SKM-1 treated with dmso at 0.1 percent for 144 hours (cell line): ENCODE measurements at regions not wholly inside any gene's neighbourhood (a gene's known extent, or its start where the extent isn't known, plus 50 kb on each side); places are given as distances from the start of the nearest gene placed in this dataset.
"Not testable (repeated sequence)": the region's sequence is repeated elsewhere in the genome, so short reads cannot be mapped to it uniquely, and the experiment has no call there.

Experiments used
- DNase-seq: peaks from one replicate; lab custom pipeline; 2025; ENCODE audit not compliant: unreplicated experiment; lab: John Stamatoyannopoulos, UW

DNA sequence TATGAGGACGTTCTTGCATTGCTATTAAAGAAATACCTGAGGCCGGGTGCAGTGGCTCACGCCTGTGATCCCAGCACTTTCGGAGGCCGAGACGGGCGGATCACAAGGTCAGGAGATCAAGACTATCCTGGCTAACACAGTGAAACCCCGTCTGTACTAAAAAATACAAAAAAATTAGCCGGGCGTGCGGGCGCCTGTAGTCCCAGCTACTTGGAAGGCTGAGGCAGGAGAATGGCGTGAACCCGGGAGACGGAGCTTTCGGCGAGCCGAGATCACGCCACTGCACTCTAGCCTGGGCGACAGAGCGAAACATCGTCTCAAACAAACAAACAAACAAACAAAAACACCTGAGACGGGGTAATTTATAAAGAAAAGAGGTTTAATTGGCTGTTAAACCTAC is 674.0 kb downstream of the BRINP1 start:
- not testable (repeated sequence) for DNase-seq

DNA sequence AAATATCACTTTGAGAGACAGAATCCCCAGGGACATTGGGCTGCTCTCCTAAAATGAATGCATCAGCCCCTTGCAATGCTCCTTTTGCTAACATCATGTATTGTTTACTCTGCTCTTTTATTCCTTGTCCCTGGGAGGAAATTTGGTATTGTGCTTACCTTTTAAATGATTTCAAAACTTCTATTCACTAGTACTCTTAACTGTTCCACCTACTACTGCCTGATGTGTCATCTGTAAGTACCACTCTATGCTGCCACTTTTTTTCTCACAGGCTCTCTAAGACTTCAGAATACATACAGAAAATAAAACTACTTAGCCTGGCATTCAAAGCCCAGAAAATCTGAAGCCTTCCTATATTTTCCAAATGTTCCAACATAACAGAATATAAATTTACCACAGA is 667.2 kb downstream of the BRINP1 start:
- DNase-seq, result no peak

DNA sequence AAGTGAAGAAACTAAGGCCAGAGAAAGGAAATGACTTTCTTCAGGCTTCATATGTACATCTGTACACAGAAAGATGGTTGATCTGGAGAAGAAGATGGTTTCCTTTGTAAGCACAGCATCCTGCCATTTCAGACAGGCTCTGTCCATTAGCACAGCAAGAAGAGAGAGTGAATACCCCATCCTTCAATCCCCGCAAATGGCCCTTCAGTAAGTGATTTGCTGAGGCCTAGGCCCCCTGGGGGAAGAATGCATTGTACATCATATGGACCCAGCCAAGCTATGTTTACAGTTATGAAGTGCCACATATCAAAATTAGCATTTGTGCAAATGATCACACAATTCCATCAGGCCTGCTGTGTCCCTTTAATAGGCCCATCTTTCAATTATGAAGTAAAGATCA is 657.4 kb downstream of the BRINP1 start:
- no peak for DNase-seq

DNA sequence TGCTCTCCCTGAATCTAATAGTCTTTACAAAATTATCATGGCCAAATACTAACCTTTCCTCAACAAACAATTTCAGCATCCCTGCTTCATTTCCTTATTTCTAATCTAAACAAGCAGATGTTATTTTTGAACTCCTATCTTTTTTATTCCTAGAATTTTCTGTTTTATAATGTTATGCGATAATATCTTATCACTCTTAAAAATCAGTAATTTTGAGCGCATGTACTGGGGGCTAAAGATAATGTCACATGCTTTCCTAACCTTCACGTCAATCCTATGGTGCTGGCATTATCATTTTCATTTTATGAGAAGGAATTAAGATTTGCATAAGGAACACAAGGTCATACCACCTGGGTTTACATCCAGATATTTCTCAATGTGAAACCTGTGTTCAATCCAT is 648.0 kb downstream of the BRINP1 start:
- no peak for DNase-seq

DNA sequence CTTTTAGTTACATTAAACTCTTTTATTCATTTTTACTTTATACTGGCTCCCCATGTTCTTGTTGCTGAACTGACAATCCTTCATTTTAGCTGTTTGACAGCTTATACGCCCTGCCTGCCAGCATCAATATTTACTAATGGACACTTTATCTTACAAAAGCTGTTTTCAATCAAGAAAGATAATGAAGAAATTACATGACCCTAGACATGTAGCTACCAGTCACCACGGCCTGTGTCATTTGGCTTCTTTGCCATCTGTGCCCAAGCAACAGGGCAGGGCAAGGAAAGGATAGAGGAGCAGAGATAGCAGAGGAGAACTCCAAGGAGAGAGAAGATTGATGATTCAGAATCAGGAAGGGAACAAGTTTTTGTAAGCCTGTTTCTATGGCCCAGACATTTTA is 647.3 kb downstream of the BRINP1 start:
- no peak for DNase-seq

DNA sequence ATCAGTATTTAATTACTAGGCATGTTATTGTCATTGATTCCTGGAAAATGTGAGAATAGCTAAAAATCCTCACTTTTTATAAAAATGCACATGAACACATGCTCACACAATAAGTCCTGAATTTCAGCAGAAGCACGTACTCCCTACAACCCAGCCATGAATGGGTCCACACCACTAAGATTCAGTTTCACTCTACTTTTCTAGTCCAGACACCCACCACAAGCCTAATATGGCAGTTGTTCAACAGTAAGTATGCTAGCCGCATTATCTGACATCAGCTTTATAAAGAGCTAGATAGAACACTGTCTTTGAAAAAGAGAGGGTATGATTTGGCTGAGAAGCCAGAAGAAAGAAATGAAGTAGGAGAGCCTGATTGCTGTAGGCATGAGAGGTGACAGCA is 639.3 kb downstream of the BRINP1 start:
- no peak for DNase-seq

DNA sequence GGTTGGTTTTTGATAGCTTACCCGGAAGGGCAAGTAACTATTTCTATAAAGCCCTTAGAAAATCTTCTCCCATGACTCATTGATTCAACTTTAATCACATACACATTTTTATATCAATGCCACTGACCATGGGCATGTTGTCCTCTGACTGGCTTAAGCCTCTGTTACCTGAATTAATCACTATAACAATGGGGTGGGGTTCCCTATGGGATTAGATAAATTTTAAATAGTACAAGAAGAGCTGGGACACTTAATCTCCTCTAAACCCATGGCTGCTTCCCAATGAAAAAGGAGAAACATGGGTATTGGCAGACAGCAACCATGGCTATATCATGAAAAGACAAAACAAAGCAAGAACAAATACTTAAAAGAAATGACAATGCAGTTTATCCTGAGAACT is 636.2 kb downstream of the BRINP1 start:
- no peak for DNase-seq

DNA sequence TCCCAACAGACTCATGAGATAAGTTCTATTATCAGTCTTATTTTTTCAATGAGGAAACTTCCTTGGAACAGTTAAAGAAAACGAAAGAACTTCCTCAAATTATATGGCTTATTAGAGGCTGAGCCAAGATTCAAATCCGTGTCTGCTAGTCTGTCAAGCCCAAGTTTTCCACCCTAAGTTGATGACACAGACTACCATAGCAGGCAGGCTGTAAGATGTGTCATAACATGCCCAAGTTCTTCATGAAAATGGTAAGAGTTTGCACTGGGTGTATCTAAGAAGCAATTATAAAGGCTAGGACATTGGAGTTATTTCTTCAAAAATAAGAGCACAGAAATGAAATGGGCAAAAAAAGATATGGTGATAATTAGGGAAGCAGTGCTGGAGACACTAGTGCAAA is 634.5 kb downstream of the BRINP1 start:
- DNase-seq, result no peak

DNA sequence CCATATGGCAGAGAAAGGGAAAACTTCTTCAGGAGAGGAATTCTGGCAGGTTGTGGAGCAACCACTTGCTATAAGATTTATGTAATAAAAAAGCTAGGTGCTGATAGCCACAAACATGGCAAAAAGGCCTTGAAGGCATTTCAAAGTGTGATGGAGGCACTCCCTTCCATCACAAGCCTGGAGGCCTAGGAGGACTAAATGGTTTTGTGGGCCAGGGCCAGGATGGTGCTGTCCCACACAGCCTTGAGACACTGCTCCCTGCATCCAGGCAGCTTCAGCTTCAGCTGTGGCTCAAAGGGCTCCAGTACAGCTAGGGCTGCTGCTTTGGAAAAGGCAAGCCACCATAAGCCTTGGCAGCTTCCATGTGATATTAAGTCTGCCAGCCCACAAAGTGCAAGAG is 632.8 kb downstream of the BRINP1 start:
- no peak for DNase-seq

DNA sequence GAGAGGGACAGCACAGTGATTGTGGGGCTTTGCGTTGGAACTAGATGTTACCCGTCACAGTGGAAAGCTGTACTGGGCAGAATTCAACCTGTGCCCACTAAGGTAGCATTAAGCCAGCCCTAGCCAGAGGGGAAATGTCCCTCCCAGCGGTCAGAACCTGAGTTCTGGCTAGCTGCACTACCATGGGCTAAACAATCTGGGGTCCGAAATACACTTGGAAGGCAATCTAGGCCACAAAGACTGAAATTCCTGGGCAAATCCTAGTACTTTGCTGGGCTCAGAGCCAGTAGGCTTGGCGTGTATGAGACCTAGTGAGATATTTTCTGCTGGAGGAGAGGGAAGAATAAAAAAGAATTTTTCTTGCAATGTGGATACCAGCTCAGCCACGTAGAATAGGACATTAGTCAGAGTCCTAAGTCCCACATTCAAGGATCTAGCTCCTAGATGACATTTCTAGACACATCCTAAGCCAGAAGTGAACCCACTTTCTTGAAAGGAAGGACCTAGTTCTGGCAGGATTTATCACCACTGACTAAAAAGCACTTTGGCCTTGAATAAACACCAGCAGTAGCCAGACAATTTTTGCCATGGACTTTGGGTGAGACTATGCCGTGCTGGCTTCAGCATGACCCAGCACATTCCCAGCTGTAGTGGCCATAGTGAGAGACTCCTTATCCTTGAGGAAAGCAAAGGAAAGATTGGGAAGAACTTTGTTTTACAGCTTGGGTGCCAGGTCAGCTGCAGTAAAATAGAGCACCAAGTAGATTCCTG is 618.0 kb downstream of the BRINP1 start:
- no peak for DNase-seq

DNA sequence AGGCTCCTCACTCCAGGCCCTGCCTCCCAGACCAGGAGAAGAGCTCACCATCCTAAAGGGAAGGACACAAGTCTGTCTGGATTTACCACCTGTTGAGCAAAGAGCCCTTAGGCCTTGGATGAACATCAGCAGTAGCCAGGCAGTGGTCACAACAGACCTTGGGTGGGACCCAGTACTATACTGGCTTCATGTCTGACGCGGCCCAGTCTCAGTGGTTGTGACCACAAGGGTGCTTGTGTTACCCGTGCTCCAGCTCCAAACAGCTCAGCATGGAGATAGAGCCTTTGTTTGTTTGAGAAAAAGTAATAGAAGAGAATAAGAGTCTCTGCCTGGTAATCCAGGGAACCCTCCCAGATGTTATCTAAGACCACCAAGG is 617.4 kb downstream of the BRINP1 start:
- DNase-seq, result no peak

DNA sequence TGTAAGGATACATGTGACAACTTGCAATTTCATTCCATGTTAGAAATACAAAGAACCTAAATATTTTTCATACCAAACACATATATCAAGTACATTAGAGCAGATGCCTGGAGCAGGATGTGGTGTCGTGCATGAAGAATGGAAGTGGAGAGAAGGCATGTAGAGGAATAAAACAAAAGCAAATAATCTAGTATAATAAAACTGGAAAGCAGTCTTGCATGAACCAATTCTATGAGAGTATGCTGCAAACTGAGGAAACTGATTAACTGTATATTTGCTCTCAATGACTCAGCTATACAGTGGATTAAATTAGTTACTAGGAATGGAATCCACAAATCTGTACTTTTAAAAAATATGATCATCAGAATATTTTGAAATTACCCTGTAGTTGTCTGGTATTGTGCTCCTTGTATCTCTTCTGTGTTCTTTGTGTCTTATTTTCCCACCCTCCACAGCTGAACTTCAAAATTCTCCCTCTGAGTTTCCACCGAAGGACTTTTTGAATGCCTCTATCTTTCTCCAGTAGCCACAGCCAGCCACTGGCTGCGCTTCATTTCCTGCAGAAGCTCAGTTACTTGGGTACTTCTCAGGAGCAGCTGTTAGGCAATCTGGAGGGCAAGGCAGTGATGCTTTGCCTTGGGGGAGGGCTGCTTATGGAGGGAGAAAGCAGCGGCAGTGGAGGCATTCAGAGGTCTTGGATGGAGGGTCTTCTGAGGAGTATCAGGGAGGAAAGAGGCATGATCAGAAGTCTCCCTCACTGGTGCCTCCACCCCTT is 608.0 kb downstream of the BRINP1 start:
- no peak for DNase-seq

DNA sequence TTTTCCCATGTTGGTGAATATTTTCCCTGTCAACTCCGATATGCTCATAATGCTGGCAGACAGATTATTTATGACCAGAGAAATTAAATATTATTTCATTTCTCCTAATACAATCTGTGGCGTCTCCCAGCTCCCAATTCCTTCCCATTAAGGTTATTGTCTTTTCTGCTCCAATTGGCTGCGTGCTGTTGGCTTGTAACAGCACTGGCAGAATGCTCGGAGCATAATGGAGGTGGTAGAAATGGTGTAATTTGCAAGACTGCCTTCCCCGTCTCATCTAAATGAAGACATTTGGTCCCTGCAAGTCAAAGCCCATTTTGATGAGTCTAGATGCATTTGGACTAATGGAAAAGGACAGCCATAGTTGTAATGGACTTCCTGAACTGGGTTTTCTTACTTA is 601.7 kb downstream of the BRINP1 start:
- DNase-seq, result no peak

DNA sequence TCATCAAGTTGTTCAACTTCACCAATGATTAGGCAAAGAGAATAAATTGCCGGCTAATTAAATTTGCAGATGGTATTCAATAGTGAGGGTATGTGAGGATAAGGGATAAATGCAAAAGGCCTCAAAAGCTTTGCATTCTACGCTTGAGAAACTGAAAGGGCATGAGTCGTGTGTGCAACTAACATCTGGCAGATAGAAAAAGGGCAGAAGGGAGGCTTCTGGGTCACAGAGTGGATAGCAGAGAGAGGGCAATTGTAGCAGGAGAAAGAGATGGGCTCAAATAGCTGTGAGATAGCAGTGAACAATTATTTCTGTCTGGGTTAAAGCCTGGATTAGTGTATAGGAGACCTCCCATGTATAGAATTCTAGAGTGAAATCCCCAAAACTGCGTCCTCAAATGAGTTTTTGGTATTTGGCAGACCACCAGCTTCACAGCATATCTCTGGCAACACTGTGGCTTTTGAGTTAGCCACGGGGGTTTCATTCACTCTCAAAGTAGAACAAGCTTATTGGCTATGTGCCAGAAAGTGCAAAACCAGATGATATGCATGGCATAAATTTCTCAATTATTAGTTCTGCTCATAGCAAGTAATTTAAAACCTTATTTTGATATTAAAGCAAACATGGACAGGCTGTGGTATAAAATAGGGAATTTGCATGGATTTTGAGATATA is 586.3 kb downstream of the BRINP1 start:
- DNase-seq, result no peak

DNA sequence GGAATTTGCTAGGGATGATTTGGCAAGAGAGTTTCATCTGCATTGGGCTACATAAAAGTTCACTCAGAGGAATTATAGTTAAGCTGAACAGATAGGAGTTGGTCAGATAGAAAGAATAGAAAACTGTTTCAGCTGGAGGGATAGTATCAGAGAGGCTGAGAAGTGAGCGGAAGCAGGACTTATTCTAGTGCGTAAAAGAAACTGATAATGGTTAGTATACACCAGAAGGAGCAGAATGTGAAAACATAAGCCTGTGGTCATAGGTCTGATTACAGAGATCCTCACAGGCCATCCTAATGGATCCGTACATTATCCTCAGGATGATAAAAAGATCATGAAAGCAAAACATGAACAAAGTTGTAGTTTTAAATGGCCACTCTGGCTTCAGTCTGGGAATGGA is 585.2 kb downstream of the BRINP1 start:
- DNase-seq, result no peak

DNA sequence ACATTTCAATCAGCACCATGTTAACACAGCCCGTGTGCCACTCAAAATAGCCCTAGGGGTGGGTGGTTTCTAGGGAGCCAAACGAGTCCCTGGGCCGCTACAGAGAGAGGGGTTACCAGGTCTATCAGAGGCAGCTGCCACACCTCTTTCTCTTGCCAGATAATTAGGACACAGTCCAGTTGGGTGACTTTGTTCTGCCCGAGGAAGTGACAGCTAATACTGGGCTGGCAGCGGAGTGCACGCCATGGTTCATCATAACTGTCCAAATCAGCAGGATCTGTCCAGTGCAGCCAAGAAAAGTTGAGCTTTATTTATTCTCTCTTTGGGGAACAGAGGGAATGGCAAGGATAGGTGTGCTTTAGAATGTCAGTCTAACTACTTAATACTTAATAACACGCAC is 583.8 kb downstream of the BRINP1 start:
- no peak for DNase-seq

DNA sequence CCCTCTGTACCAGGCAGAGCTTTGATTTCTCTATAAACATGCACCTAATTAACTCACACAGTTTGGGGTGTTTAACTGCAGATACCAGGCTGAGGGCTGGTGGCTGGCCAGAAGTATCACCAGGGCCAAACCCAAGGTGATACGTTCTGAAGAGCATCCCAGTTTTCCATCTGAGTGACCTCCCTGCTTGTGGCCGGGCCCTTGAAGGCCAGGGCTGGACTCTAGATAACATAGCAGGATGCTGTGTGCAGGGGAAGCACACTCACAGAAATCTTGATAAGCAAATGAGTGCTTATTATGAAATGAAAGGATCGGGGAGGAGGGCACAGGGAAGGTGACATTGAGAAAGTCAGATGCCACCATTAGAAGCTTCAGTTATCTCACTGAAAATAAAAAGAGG is 582.4 kb downstream of the BRINP1 start:
- DNase-seq, result no peak

DNA sequence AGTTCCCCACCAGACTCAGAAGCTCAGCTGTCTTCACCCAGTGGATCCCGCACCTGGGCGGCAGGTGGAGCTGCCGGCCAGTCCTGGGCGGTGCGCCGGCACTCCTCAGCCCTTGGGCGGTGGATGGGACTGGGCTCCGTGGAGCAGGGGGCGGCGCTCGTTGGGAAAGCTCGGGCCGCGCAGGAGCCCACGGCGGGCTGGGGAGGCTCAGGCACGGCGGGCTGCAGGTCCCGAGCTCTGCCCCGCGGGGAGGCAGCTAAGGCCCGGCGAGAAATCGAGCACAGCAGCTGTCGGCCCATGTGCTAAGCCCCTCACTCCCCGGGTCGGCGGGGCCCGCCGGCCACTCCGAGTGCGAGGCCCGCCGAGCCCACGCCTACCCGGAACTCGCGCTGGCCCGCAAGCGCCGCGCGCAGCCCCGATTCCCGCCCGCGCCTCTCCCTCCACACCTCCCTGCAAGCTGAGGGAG is 560.0 kb downstream of the BRINP1 start:
- no peak for DNase-seq

DNA sequence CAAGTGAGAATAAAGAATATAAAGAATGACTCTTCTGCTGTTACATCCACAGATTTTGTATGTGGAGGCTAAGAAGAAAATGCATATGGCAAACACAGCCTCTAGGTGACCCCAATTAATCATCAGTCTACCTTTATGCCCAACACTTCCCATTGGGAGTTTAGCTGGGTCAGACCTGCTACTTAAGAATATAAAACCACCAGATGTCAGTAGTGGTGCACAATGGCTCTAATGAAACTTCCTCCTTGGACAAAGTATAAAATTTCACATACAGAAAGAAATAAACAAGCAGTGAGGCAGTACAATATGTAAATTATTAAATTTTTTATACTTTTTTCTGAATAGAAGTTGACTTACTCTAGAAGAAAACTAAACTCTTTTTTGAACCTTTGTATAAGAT is 539.9 kb downstream of the BRINP1 start:
- DNase-seq, result no peak

DNA sequence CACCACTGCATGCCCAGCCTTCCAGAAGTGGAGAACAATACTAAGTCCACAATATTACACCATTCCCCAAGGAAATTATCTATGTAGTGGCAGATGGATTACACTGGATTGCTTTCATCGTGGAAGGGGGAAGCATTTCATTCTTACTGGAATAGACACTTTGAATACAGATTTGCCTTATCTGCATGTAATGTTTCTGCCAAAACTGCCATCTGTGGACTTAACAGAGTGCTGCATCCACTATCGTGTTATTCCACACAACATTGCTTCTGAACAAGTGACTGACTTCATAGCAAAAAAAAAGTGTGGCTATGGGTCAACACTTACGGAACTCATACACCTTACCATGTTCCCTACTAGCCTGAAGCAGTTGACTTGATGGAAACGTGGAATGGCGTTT is 536.9 kb downstream of the BRINP1 start:
- no peak for DNase-seq

DNA sequence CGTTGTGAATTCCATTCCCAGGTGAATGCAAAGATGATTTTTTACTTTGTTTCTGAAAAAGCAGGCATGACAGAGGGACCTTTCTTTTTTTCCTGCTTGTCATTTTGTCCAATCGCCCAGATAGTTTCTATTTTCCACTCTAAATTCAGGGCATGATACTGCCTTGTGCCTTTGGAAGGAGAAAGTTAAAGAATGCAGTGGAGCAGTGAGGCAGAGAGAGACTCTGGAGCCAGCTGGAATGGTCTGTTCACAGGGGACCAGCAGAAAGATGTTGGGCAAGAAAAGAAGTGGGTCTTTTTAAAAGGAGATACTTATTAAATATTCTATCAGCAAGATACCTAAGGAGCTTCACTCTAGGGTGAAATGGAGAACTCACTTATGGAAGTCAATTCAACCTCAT is 532.3 kb downstream of the BRINP1 start:
- DNase-seq, result no peak

DNA sequence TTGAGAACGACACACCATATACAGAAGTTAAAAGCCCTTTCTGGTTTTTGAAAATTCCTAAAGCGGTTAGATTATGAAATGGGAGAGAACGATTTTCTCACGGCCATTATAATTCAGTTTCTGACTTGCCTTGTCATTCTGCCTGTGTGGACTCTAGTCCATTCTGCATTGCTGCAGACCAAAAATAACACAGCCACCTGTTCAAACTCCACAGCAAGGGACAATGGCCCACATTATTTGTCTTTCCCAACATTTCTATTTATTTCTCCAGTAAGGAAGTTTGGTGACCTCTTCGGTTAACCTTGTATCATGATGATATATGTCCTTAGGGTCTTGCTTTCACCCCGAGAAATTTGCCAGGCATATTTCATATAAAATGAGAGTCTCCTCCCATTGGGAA is 497.7 kb downstream of the BRINP1 start:
- DNase-seq, result no peak
